ENCODE measurements at regions not wholly inside any gene's neighbourhood (a gene's known extent, or its start where the extent isn't known, plus 50 kb on each side); places are given as distances from the start of the nearest gene placed in this dataset.

DNA sequence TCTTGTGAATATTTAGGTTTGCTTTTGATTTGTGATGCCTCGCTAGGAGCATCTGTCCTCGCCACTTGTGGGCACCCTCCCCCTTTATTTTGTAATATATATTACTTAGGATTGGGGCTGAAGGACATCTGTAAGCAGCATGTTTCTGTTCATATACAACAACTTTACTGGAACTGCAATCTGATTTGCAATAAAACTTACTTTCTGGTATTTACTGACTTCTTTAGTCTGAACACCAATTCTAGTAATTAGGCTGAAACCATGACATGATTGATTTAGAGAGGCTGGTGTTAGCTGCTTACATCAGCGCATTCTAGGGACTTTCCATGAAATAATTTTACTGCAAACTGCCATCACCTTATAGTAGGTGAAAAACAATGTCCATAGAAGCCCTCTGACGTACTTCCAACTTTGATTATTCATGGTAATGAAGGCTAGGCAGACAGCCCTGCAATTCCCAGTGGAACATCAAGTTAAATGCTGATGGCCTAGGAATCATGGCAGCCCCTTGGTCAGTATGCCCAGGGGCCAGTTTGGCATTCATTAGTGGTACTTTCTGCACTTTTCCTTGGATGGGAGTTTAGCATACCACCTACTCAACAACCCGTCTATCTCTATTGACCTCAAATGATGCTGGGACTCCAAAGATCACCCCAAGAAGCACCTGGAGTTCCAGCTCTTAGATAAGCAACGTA is 132.9 kb upstream of the MCHR2 start:
- peaks cover 4% of the 10 kb centered on the region for H3K9me3 ChIP-seq (ENCODE audit: low read length)
- no peaks in the 10 kb centered on the region for H4K20me1 ChIP-seq (ENCODE audit: insufficient read depth)
- TF ChIP-seq TAF1 (IDR thresholded peaks at IDR 0.05; ENCODE audit: low read depth), result no peak
- no peak overlapping the region for H3K27ac ChIP-seq (ENCODE audit: low read length)
- H3K27me3 ChIP-seq (ENCODE audit: insufficient read depth, low read depth, low read length), result no peaks in the 10 kb centered on the region
- H3K9ac ChIP-seq (ENCODE audit: low read length), result no peak overlapping the region
- H3K4me3 ChIP-seq (ENCODE audit: low read length), result no peak overlapping the region
- H3K79me2 ChIP-seq (replicated peaks; ENCODE audit: insufficient read depth, low read length), result no peaks in the 10 kb centered on the region
- no peaks in the 10 kb centered on the region for H3K9me2 ChIP-seq (ENCODE audit: insufficient read depth, low read length)
- no peak overlapping the region for H3K4me2 ChIP-seq (ENCODE audit: low read length)
- H3F3A ChIP-seq (ENCODE audit: insufficient read depth, low read length, poor library complexity, severe bottlenecking), result no peaks in the 10 kb centered on the region
- H3K36me3 ChIP-seq (ENCODE audit: insufficient read depth, low read length), result no peaks in the 10 kb centered on the region
- H2AFZ ChIP-seq (ENCODE audit: low read depth, low read length), result no peak overlapping the region

GRCh38 chr6:100121854-100122609 is 128.0 kb upstream of the MCHR2 start:
- no peak overlapping the region for H2AFZ ChIP-seq (ENCODE audit: low read depth, low read length)
- no peaks in the 10 kb centered on the region for H3K9me2 ChIP-seq (ENCODE audit: insufficient read depth, low read length)
- H3K9ac ChIP-seq (ENCODE audit: low read length), result no peak overlapping the region
- no peaks in the 10 kb centered on the region for H3F3A ChIP-seq (ENCODE audit: insufficient read depth, low read length, poor library complexity, severe bottlenecking)
- no peaks in the 10 kb centered on the region for H4K20me1 ChIP-seq (ENCODE audit: insufficient read depth)
- no peak overlapping the region for H3K4me3 ChIP-seq (ENCODE audit: low read length)
- no peaks in the 10 kb centered on the region for H3K27me3 ChIP-seq (ENCODE audit: insufficient read depth, low read depth, low read length)
- TF ChIP-seq, protein P1, sequence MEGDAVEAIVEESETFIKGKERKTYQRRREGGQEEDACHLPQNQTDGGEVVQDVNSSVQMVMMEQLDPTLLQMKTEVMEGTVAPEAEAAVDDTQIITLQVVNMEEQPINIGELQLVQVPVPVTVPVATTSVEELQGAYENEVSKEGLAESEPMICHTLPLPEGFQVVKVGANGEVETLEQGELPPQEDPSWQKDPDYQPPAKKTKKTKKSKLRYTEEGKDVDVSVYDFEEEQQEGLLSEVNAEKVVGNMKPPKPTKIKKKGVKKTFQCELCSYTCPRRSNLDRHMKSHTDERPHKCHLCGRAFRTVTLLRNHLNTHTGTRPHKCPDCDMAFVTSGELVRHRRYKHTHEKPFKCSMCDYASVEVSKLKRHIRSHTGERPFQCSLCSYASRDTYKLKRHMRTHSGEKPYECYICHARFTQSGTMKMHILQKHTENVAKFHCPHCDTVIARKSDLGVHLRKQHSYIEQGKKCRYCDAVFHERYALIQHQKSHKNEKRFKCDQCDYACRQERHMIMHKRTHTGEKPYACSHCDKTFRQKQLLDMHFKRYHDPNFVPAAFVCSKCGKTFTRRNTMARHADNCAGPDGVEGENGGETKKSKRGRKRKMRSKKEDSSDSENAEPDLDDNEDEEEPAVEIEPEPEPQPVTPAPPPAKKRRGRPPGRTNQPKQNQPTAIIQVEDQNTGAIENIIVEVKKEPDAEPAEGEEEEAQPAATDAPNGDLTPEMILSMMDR (IDR thresholded peaks at IDR 0.05; ENCODE audit: poor library complexity, severe bottlenecking), result no peak
- TF ChIP-seq SMC3 (conservative IDR thresholded peaks at IDR 0.05; ENCODE audit: poor library complexity), result no peak
- TF ChIP-seq POLR2AphosphoS5 (IDR thresholded peaks at IDR 0.05), result no peak
- no peak for TF ChIP-seq EZH2 (IDR thresholded peaks at IDR 0.05; ENCODE audit: borderline replicate concordance, insufficient read depth, low read length, poor library complexity, severe bottlenecking)
- TF ChIP-seq, protein P2, sequence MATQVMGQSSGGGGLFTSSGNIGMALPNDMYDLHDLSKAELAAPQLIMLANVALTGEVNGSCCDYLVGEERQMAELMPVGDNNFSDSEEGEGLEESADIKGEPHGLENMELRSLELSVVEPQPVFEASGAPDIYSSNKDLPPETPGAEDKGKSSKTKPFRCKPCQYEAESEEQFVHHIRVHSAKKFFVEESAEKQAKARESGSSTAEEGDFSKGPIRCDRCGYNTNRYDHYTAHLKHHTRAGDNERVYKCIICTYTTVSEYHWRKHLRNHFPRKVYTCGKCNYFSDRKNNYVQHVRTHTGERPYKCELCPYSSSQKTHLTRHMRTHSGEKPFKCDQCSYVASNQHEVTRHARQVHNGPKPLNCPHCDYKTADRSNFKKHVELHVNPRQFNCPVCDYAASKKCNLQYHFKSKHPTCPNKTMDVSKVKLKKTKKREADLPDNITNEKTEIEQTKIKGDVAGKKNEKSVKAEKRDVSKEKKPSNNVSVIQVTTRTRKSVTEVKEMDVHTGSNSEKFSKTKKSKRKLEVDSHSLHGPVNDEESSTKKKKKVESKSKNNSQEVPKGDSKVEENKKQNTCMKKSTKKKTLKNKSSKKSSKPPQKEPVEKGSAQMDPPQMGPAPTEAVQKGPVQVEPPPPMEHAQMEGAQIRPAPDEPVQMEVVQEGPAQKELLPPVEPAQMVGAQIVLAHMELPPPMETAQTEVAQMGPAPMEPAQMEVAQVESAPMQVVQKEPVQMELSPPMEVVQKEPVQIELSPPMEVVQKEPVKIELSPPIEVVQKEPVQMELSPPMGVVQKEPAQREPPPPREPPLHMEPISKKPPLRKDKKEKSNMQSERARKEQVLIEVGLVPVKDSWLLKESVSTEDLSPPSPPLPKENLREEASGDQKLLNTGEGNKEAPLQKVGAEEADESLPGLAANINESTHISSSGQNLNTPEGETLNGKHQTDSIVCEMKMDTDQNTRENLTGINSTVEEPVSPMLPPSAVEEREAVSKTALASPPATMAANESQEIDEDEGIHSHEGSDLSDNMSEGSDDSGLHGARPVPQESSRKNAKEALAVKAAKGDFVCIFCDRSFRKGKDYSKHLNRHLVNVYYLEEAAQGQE (IDR thresholded peaks at IDR 0.05; ENCODE audit: borderline replicate concordance), result no peak
- TF ChIP-seq RAD21 (conservative IDR thresholded peaks at IDR 0.05), result no peak
- TF ChIP-seq MXI1 (conservative IDR thresholded peaks at IDR 0.05; ENCODE audit: poor library complexity, severe bottlenecking), result no peak
- TF ChIP-seq EP300 (conservative IDR thresholded peaks at IDR 0.05; ENCODE audit: poor library complexity, severe bottlenecking), result no peak
- TF ChIP-seq TAF1 (IDR thresholded peaks at IDR 0.05; ENCODE audit: low read depth), result no peak
- no peaks in the 10 kb centered on the region for H3K9me3 ChIP-seq (ENCODE audit: low read length)
- no peak overlapping the region for H3K27ac ChIP-seq (ENCODE audit: low read length)
- H3K79me2 ChIP-seq (replicated peaks; ENCODE audit: insufficient read depth, low read length), result no peaks in the 10 kb centered on the region
- H3K36me3 ChIP-seq (ENCODE audit: insufficient read depth, low read length), result no peaks in the 10 kb centered on the region
- H3K4me2 ChIP-seq (ENCODE audit: low read length), result no peak overlapping the region
